LoVo (cell line): ENCODE measurements at regions not wholly inside any gene's neighbourhood (a gene's known extent, or its start where the extent isn't known, plus 50 kb on each side); places are given as distances from the start of the nearest gene placed in this dataset.
"Not testable (repeated sequence)": the region's sequence is repeated elsewhere in the genome, so short reads cannot be mapped to it uniquely, and the experiment has no call there.

Experiments used
- DNase-seq: peaks from one replicate; pipeline ENCODE4 v3.0.0-alpha.2; 2016; ENCODE audit warnings: low spot score

DNA sequence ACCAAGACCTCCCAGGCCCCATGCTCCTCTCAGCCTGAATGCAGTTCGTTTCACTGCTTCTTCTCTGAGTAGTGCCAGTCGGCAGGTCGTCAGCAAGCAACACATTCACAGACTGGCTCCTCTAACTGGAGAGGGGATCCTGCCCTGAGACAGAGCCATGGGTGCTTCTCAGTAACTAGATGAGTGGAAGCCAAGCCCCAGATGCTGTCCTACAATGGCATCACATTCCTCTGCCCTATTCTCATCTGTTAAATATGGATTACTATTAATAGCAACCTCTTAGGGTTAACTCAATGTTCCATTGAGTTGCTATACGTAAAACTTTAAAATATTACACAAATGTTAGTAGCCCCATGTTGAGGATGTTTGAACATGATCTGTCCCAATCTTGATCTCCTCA is 84.2 kb upstream of the S1PR1 start:
- DNase-seq, result no peak

DNA sequence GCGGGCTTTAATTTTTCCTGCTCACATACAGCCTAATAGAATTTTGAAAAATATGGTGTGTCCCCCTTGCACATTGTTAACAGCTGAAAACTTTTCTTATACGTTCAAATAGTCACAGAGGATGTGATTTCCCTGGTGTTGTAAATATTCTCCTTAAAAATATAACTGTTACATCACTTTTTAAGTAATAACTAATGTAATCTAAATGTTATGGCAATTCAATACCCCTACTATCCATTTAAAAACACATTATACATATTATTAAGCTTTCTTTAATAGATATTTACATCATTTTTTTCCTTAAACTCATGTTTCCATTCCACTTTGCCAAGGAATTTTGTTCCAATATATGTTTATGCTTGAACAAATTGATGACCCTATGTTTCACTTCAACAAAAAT is 85.5 kb upstream of the S1PR1 start:
- no peak for DNase-seq

GRCh38 chr1:101150670-101151069 is 86.1 kb upstream of the S1PR1 start:
- DNase-seq, result peak; percentile 7

DNA sequence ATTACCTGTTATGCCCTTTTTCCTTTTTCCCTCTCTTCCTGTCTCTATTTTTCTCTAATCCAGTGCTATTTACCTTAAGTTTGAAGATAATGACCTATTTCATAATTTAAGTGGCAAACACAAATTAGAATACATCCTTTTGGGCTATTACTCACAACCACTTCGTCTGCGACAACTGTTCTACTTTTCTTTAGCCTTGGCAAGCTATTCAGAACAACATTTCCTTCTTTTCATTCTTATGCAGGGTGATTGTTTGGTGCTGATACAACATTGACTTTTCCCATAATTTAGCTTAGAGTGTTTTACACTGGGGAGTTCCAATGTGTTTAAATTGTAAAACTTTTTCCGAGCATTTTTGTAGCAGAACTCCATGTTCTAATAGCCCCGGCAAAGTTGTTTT is 86.6 kb upstream of the S1PR1 start:
- no peak for DNase-seq

DNA sequence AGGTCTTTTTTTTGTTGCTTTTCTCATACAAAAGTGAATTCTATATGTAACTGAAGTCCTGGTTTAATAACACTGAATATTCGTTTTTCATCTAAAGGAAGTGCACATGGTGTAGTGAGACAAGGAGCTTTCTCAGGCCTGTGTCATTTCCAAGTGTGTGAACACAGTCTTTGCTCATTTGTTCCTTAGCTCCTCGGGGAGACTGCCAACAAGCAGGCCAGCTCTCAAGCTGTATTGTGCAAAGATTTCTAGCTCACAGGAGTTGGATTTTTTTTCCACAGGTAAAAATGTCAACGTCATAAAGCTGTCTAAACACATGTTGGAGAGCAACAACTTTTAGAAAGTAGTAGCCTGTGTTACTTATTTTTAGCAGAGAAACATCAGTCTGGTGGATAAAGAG is 87.8 kb upstream of the S1PR1 start:
- no peak for DNase-seq

- no peak for DNase-seq
These were observed 89.4 kb upstream of the S1PR1 start for GRCh38 chr1:101147381-101147780.

DNA sequence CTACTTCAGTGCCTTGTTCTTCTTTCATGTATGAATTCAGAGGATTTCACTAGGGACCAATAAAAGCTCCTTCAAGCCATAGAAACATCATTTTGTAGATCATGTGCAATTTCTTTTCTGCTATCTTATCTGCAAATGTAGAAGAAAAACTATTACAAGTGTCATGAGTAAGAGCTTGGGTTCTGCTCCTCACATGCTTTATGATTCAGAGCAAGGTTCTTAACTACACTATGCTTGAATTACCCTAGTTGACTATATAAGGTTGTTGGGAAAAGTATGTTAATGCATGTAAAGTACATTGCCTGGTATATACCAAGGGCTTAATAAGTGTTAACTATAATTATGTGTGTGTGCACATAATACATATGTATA is 91.4 kb upstream of the S1PR1 start:
- DNase-seq, result no peak

- no peak for DNase-seq
These were observed 92.0 kb upstream of the S1PR1 start for GRCh38 chr1:101144671-101145448.

DNA sequence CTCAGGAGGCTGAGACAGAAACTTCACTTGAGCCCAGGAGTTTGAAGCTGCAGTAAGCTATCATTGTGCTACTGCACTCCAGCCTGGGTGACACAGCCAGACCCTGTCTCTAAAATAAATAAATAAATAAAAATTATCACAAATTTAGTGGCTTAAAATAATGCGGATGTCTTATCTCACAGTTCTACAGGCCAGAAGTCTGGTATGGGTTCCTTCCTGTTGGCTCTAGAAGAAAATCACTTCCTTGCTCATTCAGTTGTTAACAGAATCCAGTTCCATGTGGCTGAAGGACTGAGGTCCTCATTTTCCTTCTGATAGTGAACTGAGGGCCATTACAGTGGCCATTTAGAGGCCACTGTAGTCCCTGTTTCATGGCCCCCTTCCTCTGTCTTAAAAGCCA is 94.6 kb upstream of the S1PR1 start:
- no peak for DNase-seq

- DNase-seq, result no peak
These were observed 95.4 kb upstream of the S1PR1 start for GRCh38 chr1:101141376-101141775.

- DNase-seq, result no peak
These were observed 96.7 kb upstream of the S1PR1 start for GRCh38 chr1:101139821-101140718.

GRCh38 chr1:101139130-101139529 is 97.7 kb upstream of the S1PR1 start:
- DNase-seq, result no peak

DNA sequence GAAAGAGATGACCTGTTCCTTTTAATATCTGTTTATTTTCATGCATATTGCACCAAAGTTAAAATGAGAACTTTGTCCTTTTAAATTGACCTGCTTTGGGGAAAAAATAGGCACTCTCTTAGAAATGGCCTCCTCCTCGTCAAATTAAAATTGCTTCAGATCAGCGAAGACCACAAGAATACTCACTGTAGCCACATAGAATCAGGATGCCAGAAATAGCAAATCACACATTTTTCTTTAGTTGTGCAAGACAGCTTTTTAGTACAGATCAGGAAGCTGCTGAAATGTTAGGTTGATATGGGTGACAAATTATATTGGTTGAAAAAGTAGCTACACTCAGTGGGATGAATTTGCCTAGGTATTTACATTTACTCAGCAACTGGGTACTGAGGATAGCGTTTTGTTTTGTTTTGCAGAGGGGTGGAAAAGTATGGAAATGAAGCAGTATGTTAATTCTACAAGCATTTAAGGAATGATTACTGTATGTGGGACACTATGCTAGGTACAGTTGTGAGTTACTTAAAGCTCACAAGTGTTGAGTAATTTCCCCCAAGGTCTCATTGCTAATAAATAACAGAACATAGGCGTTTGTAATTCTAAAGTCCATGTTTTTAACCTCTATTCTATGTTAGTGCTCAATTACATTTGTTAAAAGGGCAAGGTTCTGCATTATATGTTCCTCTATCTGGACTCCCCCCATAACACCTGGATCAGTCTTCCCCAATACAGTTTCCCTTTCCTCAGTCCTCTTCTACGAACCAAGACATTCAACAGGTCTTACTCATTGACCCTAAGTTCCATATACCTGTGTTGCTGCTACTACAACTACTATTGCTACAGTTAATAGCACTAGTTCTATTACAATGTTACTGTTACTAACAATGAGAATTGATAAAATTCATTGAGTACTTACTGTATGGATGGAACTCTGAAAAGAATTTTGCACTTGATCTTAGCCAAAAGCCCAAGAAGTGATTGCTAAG is 99.4 kb upstream of the S1PR1 start:
- no peak for DNase-seq

- no peak for DNase-seq
These were observed 100.1 kb upstream of the S1PR1 start for GRCh38 chr1:101136739-101137138.

DNA sequence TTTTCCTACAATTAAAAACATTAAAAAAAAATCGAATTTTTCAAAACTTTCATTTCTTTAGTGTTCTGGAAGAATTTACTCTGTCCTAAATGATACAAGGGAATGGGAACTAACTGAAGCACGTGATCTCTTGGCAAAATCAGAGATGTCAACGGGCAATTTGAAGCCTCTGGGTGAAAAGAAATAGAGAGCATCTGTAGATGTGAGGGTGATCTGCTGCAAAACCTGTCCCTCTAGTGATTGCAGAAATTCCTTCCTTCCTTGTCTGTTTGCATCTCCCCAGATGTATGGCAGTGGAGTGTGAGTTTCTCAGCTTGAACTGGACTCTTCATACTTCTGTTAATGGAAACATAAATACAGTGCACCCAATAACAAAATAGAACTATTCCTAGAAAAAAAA is 100.5 kb upstream of the S1PR1 start:
- DNase-seq, result no peak

GRCh38 chr1:101135526-101135925 is 101.3 kb upstream of the S1PR1 start:
- no peak for DNase-seq

DNA sequence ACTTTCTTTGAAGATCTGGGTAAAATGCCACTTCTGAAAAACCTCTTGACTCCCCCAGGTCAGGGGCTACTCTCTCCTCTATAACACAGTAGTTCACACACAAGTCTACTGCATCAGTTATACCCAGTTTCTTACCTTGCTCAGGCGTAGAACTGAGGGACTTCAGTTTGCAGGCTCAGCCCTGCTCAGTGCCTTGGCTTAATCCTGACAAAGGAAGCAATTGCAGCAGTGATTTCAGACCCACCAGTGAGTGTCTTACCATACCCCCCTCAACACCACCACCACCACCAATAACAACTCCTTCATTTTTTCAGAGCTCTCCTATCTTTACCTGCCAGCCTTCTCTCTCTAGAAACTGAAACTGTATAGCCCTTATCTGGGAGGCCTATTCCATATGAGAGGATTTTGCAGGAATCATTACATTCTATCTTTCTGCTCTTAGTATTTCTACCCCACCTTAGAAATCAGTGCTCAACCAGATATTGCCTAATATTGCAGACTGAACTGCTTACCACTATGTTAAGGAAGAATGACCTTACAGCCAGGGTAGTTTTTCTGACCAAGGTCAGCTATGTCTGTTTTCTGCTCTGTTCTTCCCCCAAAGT is 105.5 kb upstream of the S1PR1 start:
- DNase-seq, result no peak

DNA sequence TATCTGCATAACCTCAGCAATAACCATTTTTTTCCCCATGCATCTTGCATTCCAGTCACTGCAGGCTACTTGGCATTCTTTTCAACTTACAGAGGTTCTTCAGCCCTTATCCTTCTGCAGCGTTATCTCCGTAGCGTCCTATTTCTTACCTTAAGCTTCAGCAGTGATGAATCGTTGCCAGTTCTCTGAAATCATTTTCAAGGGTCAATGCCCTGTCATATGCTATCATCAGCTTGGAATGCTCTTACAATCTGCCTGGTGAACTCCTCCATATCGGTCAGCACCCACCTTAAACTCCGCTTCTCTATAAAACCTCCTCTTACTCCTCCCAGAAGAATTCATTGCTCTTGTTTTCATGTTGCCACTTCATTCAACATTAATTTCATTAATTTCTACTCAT is 105.1 kb upstream of the DPH5 start:
- no peak for DNase-seq

DNA sequence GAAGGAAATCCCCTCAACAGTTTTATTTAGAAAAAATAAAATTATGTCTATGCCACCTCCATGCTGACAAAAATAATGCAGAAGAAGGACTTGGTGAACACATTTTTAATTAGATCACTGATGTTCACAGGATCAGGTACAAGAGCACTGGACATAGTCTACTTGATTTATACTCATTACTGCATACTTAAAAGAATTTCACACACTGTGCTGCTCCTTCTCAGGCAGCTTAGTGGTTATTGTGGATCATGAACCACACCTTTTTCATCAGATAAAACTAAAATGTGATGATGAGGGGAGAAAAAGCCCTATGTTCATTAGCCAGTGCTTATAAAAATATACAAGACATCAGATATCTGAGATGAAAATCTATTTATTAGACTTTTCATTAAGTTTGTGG is 103.3 kb upstream of the DPH5 start:
- DNase-seq, result no peak

- no peak for DNase-seq
These were observed 102.7 kb upstream of the DPH5 start for GRCh38 chr1:101128211-101128727.

- no peak for DNase-seq
These were observed 98.8 kb upstream of the DPH5 start for GRCh38 chr1:101124405-101124804.

DNA sequence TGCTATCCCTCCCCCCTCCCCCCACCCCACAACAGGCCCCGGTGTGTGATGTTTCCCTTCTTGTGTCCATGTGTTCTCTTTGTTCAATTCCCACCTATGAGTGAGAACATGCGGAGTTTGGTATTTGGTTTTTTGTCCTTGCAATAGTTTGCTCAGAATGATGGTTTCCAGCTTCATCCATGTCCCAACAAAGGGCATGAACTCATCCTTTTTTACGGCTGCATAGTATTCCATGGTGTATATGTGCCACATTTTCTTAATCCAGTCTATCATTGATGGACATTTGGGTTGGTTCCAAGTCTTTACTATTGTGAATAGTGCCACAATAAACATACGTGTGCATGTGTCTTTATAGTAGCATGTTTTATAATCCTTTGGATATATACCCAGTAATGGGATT is 98.3 kb upstream of the DPH5 start:
- DNase-seq, result not testable (repeated sequence)
